SK-N-SH (cell line): ENCODE measurements at regions not wholly inside any gene's neighbourhood (a gene's known extent, or its start where the extent isn't known, plus 50 kb on each side); places are given as distances from the start of the nearest gene placed in this dataset.
"Not testable (repeated sequence)": the region's sequence is repeated elsewhere in the genome, so short reads cannot be mapped to it uniquely, and the experiment has no call there.

ENCODE experiments used
- CTCF ChIA-PET: fragments of 300-600, 350-600 bp; formaldehyde crosslinking; extraction: SDS; loops from one replicate; lab custom pipeline; 2021; lab: Yijun Ruan, JAX
- POLR2A ChIA-PET: fragments of 350-600 bp; sonication (Branson Sonifier 250); formaldehyde crosslinking; extraction: SDS; loops from one replicate; lab custom pipeline; 2020; ENCODE audit warnings: antibody characterized with exemption, inconsistent platforms; lab: Yijun Ruan, JAX
- DNase-seq: peaks from one replicate; pipeline ENCODE4 v3.0.0; 2012
- H2AFZ ChIP-seq: fragments of 200-600 bp; sonication (generic); 2 replicates; pipeline ENCODE4 v1.8.1; 2016; ENCODE audit warnings: antibody characterized with exemption, mild to moderate bottlenecking, low read depth
- H3F3A ChIP-seq: fragments of 200-600 bp; sonication (generic); replicated peaks from 2 replicates; pipeline ENCODE3; 2016; ENCODE audit warnings: antibody characterized with exemption, mild to moderate bottlenecking; ENCODE audit not compliant: insufficient read depth
- H3K27ac ChIP-seq, 2 experiments: fragments of 200-500 bp in 1 of 2; fragments of 200-600 bp in 1 of 2; sonication (Bioruptor generic) in 1 of 2; sonication (generic), shearing (Covaris generic) in 1 of 2; 2 replicates each; pipeline versions ENCODE4 v1.5.1 to v1.6.1; 2014 to 2016; ENCODE audit warnings: low read depth in 2 of 2, inconsistent platforms in 1 of 2, low read length in 1 of 2, mild to moderate bottlenecking in 1 of 2, mixed read lengths in 1 of 2
- H3K27me3 ChIP-seq: fragments of 200-600 bp; sonication (generic), shearing (Covaris generic); 2 replicates; pipeline ENCODE4 v1.6.1; 2016; ENCODE audit warnings: mixed run types; ENCODE audit not compliant: insufficient read depth
- H3K36me3 ChIP-seq, 2 experiments: fragments of 200-500 bp in 1 of 2; fragments of 200-600 bp in 1 of 2; sonication (Bioruptor generic) in 1 of 2; sonication (generic) in 1 of 2; replicated peaks in 1 of 2; 2 replicates each; pipeline versions ENCODE3 to v1.5.1; 2014 to 2016; ENCODE audit warnings: low read length in 1 of 2, mild to moderate bottlenecking in 1 of 2; ENCODE audit not compliant: insufficient read depth in 2 of 2, control insufficient read depth in 1 of 2
- H3K4me1 ChIP-seq, 2 experiments: fragments of 200-500 bp in 1 of 2; fragments of 200-600 bp in 1 of 2; sonication (Bioruptor generic) in 1 of 2; sonication (generic), shearing (Covaris generic) in 1 of 2; 2 replicates each; pipeline versions ENCODE4 v1.5.1 to v1.6.1; 2014 to 2016; ENCODE audit warnings: low read depth in 1 of 2, low read length in 1 of 2, mixed run types in 1 of 2; ENCODE audit not compliant: insufficient read depth in 2 of 2, control insufficient read depth in 1 of 2
- H3K4me2 ChIP-seq: fragments of 200-600 bp; sonication (generic), shearing (Covaris generic); 2 replicates; pipeline ENCODE4 v1.6.1; 2017; ENCODE audit warnings: mixed run types
- H3K4me3 ChIP-seq, 2 experiments: fragments of 200-500 bp in 1 of 2; fragments of 200-600 bp in 1 of 2; sonication (Bioruptor generic) in 1 of 2; sonication (generic), shearing (Covaris generic) in 1 of 2; 2 replicates each; pipeline versions ENCODE4 v1.5.1 to v1.8.1; 2014 to 2016; ENCODE audit warnings: low read depth in 2 of 2, inconsistent platforms in 1 of 2, low read length in 1 of 2, mild to moderate bottlenecking in 1 of 2, mixed read lengths in 1 of 2, moderate library complexity in 1 of 2
- H3K79me2 ChIP-seq: fragments of 200-600 bp; sonication (generic); 2 replicates; pipeline ENCODE4 v1.8.1; 2017; ENCODE audit warnings: mild to moderate bottlenecking; ENCODE audit not compliant: insufficient read depth
- H3K9ac ChIP-seq: fragments of 200-600 bp; sonication (generic); 2 replicates; pipeline ENCODE4 v1.6.1; 2017; ENCODE audit warnings: mixed run types
- H3K9me2 ChIP-seq: fragments of 200-600 bp; sonication (generic); 2 replicates; pipeline ENCODE4 v1.6.1; 2017; ENCODE audit warnings: mixed run types
- H3K9me3 ChIP-seq: fragments of 200-600 bp; sonication (generic); 2 replicates; pipeline ENCODE4 v1.6.1; 2017; ENCODE audit warnings: mixed run types, mild to moderate bottlenecking, moderate library complexity
- H4K20me1 ChIP-seq: fragments of 200-600 bp; sonication (generic); 2 replicates; pipeline ENCODE4 v1.6.1; 2017; ENCODE audit warnings: mild to moderate bottlenecking, mixed run types; ENCODE audit not compliant: insufficient read depth
- CHD2 ChIP-seq: fragments of 150-350 bp; IDR thresholded peaks from 2 replicates; pipeline ENCODE4 v1.6.1; 2018; ENCODE audit warnings: low read length; ENCODE audit not compliant: partially characterized antibody
- EP300 ChIP-seq, 2 experiments: IDR thresholded peaks; 2 replicates each; pipeline versions ENCODE4 v1.4.0 to v1.6.1; 2012; ENCODE audit warnings: borderline replicate concordance in 1 of 2, low read depth in 1 of 2, low read length in 1 of 2
- FOXM1 ChIP-seq: IDR thresholded peaks from 2 replicates; pipeline ENCODE4 v1.4.0; 2012; ENCODE audit warnings: low read depth, mild to moderate bottlenecking
- GATA2 ChIP-seq: sonication (generic); formaldehyde crosslinking; IDR thresholded peaks from 2 replicates; pipeline ENCODE4 v1.5.0; 2020; ENCODE audit warnings: mild to moderate bottlenecking, missing genetic modification reagents
- JUND ChIP-seq: IDR thresholded peaks from 2 replicates; pipeline ENCODE4 v1.4.0; 2012
- MEF2A ChIP-seq: IDR thresholded peaks from 2 replicates; pipeline ENCODE4 v1.4.0; 2012; ENCODE audit warnings: low read depth, borderline replicate concordance
- MXI1 ChIP-seq: IDR thresholded peaks from 2 replicates; pipeline ENCODE4 v1.6.1; 2012; ENCODE audit warnings: mild to moderate bottlenecking, low read depth, low read length, improper control_type of control experiment
- NRF1 ChIP-seq: IDR thresholded peaks from 2 replicates; pipeline ENCODE4 v1.6.1; 2012; ENCODE audit warnings: low read depth, mild to moderate bottlenecking, low read length
- POLR2AphosphoS5 ChIP-seq: IDR thresholded peaks from 2 replicates; pipeline ENCODE4 v1.6.1; 2012; ENCODE audit warnings: low read depth, low read length
- RAD21 ChIP-seq: IDR thresholded peaks from 2 replicates; pipeline ENCODE4 v1.6.1; 2012; ENCODE audit warnings: mild to moderate bottlenecking, low read length
- RCOR1 ChIP-seq: fragments of 150-350 bp; IDR thresholded peaks from 2 replicates; pipeline ENCODE4 v1.6.1; 2017; ENCODE audit warnings: antibody characterized with exemption, low read length
- RXRA ChIP-seq: IDR thresholded peaks from 2 replicates; pipeline ENCODE4 v1.4.0; 2012; ENCODE audit warnings: low read depth, mild to moderate bottlenecking, borderline replicate concordance
- TCF12 ChIP-seq: IDR thresholded peaks from 2 replicates; pipeline ENCODE4 v1.4.0; 2012
- TEAD4 ChIP-seq: IDR thresholded peaks from 2 replicates; pipeline ENCODE4 v1.4.0; 2012; ENCODE audit warnings: mild to moderate bottlenecking, borderline replicate concordance; ENCODE audit not compliant: insufficient read depth
- YY1 ChIP-seq: IDR thresholded peaks from 2 replicates; pipeline ENCODE4 v1.4.0; 2012; ENCODE audit warnings: low read depth, mild to moderate bottlenecking
- WGBS: methylation state at CpG from one replicate; pipeline ENCODE4 v1.1.6; 2017; ENCODE audit warnings: low lambda C conversion rate; 5-methylcytosine and 5-hydroxymethylcytosine counted together
- TF ChIP-seq, protein P1 (sequence below): IDR thresholded peaks from 2 replicates; pipeline ENCODE4 v1.4.0; 2012; ENCODE audit warnings: low read depth, borderline replicate concordance
- TF ChIP-seq, protein P2 (sequence below): fragments of 200-600 bp; sonication (generic); IDR thresholded peaks from 2 replicates; pipeline ENCODE4 v1.6.1; 2017; ENCODE audit warnings: antibody characterized with exemption, mild to moderate bottlenecking, moderate library complexity

DNA sequence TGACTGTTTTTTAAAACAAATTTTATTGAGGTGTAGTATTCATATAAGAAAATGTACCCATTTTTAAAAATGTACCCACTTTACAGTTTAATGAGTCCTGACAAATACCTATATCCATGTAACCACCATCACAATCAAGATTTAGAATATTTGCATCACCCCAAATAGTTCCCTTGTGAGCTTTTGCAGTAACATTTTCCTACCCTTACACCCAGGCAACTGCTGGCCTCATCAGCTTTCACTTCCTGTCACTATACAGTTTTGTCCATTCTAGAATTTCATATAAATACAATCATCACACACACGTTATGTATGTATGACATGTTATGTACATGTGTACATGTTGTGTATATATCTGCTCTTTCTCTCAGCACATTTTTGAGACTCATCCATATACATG is 96.4 kb upstream of the EMB start:
- H3K4me1 ChIP-seq, H3K9me2 ChIP-seq, DNase-seq, POLR2A ChIA-PET, H3K36me3 ChIP-seq, H3K4me2 ChIP-seq, H3K79me2 ChIP-seq, H3K9ac ChIP-seq, H4K20me1 ChIP-seq, H3K27me3 ChIP-seq, H3K27ac ChIP-seq, H3K4me3 ChIP-seq, H3F3A ChIP-seq, H3K9me3 ChIP-seq, H2AFZ ChIP-seq, CTCF ChIA-PET: not testable (repeated sequence)
- 0% methylated on average over 1 of the region's 1 CpG for WGBS

DNA sequence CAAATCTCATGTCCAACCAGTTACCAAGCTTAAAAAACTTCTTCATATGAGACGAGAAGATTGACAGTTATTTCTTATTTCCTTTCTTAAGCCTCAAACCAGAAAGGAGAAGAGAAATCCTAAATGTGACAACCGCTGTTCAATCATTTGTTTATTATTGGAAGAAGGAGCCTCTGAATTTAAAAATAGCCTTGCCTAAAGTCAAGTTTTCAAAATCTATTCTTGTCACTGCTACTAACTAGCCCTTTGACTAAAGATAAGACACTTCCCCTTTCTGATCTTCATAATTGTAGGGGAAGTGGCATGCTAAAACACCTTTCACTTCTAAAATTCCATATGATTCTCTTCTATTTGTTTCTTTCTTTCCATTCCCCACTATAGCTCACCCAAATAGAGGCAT is 106.2 kb upstream of the EMB start:
- H3K4me2 ChIP-seq: no peak overlapping the region
- no peaks in the 10 kb centered on the region for H3K9me2 ChIP-seq
- no peaks in the 10 kb centered on the region for H3K79me2 ChIP-seq
- no peaks in the 10 kb centered on the region for H4K20me1 ChIP-seq
- H3K9ac ChIP-seq: no peak overlapping the region
- H3K4me1 ChIP-seq: no peaks in the 10 kb centered on the region
- 75% methylated on average over 2 of the region's 2 CpGs for WGBS
- ChIA-PET CTCF (no interaction called here), POLR2A (no interaction called here)
- no peaks in the 10 kb centered on the region for H3K9me3 ChIP-seq
- TF ChIP-seq MXI1 (no peak), YY1 (no peak), POLR2AphosphoS5 (no peak), JUND (no peak), GATA2 (CRISPR knock-in tag) (no peak), RCOR1 (no peak), TCF12 (no peak), CHD2 (no peak), NRF1 (no peak), EP300 (IDR thresholded peaks at IDR 0.05; ENCODE audit: borderline replicate concordance in 1 of 2, low read depth in 1 of 2, low read length in 1 of 2) (no peak), MEF2A (no peak), TEAD4 (no peak), FOXM1 (no peak), RXRA (no peak), RAD21 (no peak)
- TF ChIP-seq, protein P1, sequence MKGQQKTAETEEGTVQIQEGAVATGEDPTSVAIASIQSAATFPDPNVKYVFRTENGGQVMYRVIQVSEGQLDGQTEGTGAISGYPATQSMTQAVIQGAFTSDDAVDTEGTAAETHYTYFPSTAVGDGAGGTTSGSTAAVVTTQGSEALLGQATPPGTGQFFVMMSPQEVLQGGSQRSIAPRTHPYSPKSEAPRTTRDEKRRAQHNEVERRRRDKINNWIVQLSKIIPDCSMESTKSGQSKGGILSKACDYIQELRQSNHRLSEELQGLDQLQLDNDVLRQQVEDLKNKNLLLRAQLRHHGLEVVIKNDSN: no peak
- TF ChIP-seq, protein P2, sequence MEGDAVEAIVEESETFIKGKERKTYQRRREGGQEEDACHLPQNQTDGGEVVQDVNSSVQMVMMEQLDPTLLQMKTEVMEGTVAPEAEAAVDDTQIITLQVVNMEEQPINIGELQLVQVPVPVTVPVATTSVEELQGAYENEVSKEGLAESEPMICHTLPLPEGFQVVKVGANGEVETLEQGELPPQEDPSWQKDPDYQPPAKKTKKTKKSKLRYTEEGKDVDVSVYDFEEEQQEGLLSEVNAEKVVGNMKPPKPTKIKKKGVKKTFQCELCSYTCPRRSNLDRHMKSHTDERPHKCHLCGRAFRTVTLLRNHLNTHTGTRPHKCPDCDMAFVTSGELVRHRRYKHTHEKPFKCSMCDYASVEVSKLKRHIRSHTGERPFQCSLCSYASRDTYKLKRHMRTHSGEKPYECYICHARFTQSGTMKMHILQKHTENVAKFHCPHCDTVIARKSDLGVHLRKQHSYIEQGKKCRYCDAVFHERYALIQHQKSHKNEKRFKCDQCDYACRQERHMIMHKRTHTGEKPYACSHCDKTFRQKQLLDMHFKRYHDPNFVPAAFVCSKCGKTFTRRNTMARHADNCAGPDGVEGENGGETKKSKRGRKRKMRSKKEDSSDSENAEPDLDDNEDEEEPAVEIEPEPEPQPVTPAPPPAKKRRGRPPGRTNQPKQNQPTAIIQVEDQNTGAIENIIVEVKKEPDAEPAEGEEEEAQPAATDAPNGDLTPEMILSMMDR: no peak
- no peak overlapping the region for H2AFZ ChIP-seq
- no peak overlapping the region for H3K4me3 ChIP-seq
- H3F3A ChIP-seq: no peaks in the 10 kb centered on the region
- no peak for DNase-seq
- no peaks in the 10 kb centered on the region for H3K27me3 ChIP-seq
- H3K27ac ChIP-seq: no peak overlapping the region
- no peaks in the 10 kb centered on the region for H3K36me3 ChIP-seq
